ENCODE measurements at regions not wholly inside any gene's neighbourhood (a gene's known extent, or its start where the extent isn't known, plus 50 kb on each side); places are given as distances from the start of the nearest gene placed in this dataset.

DNA sequence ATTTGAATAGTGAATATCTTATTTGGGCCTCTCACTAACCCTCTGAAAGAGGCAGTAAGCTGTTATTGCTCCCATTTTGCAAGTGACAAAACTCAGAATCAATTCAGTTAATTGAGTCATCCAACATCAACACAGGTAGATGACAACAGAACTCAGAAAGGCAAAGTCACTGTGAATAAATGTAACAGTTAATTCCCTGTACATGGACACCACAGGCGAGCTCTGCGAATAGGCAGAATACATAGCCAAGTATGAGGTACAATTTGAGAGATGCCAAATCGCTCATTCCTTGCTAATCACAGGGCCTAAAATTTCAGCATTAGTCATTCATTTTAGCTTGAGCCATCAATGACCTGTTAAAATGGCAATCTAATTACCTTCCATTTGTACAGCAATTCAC lies 52.6 kb upstream of the HECTD2 start:
- DNase-seq (no peak), ATAC-seq (ENCODE audit: low read depth in 2 of 2) (no peak)
- Mint-ChIP-seq H3K27ac (no peak overlapping the region), H3K27me3 (peaks cover 34 to 65% (median 54%) of the 10 kb centered on the region in 3 donors), H3K9me3 (peaks cover 0 to 7% (median 5%) of the 10 kb centered on the region in 7 donors), H3K4me1 (peaks cover 0 to 5% (median 0%) of the 10 kb centered on the region in 3 donors), H3K36me3 (no peaks in the 10 kb centered on the region), H3K4me3 (no peak overlapping the region)
